COLO829 (cell line): ENCODE measurements at regions not wholly inside any gene's neighbourhood (a gene's known extent, or its start where the extent isn't known, plus 50 kb on each side); places are given as distances from the start of the nearest gene placed in this dataset.
A peak's percentile ranks its signal among the peaks of the same experiment; 100 is the strongest.

Experiments
- DNase-seq: peaks from one replicate; pipeline ENCODE4 v3.0.0; 2012; ENCODE audit warnings: low spot score

DNA sequence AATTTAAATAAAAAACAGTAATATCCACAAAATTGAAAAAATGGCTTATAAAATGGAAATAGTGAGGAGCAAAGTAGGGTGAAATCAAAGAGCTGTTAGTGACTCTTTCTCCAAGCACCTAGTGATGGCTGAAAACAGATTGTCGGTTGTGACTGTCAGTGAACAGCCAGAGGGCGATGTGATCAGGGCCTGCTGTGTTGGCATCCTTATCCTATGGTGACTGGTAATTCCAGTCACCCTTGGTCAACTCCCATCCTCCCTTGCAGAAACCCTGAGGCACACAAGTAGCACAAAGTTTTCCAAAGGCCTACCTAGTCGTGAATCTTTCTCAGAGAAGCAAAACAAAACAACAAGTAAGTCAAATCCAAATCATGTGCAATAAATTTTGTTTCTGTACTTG, 599.8 kb upstream of the CXADR start:
- no peak for DNase-seq

DNA sequence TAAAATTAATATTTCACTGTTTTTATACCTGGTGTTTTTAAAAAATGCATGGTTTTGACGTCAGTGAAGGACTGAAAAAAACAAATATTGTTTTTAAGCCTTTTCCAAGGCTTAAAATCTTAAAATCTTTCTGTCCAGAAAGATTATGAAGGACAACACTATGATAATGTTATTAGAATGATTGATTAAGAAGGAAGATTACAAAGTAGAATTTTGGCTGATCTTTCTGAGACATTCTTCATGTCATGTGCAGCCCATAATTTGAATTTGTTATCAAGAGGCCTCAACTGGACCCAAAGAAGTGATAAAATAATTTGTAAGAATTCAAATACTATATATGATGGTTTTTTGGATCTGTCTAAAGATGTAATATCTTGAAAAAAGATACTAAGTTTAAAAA, 584.4 kb upstream of the CXADR start:
- DNase-seq = no peak

DNA sequence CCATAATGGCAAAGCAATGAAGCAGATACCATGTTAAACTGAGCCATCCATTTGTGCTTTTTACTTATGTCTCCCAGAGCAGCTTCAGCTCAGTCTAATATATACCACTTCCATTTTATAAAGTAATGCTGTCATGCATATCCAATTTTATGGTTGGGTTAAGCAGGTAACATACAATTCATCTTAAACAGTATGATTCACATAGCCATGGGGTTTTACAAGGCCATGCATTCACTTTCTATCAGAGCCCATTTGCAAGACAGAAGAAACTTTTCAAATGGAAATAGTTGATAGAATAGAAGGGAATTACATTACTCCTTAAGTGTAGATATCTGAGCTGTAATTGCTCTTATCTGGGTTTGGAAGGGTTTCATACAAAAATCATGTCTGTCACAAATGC, 580.5 kb upstream of the CXADR start:
- no peak for DNase-seq

DNA sequence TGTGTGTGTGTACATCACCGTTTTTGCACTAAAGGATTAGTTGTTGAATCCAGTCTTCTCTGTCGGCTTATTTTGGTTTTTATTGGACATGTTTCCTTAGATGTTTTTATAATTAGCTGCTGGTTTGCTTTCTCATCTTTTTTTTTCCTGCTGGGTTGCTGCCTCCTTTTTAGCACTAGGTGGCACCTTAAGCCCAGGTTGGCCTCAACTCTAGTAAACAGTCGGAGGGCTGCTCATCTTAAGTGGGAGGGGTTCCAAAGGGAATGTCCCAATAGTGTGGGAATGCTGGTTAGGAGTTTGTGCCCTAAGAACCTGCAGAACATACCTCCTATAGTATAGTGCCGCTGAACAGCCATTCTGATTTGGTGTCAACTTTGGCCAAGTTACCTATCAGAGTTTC, 570.1 kb upstream of the CXADR start:
- DNase-seq = peak; percentile 13

DNA sequence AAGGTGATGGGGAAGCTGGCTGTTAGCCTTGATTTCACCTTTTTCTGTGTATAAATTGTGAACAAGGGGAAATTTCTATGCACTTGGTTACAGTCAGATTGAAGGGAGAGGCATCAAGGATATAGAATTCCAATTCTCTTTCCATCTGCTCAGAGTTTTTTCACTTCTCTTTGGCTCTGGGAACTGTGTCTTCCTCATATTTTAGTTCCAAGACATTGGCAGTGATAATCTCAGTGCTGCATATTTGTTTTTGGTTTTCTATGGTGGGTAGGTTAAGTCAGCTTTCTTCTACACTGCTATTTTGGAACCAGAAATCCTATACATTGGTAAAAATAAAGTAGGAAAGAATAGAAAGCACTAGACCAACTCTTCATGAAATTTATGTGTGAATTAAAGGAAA, 569.6 kb upstream of the CXADR start:
- DNase-seq = no peak

DNA sequence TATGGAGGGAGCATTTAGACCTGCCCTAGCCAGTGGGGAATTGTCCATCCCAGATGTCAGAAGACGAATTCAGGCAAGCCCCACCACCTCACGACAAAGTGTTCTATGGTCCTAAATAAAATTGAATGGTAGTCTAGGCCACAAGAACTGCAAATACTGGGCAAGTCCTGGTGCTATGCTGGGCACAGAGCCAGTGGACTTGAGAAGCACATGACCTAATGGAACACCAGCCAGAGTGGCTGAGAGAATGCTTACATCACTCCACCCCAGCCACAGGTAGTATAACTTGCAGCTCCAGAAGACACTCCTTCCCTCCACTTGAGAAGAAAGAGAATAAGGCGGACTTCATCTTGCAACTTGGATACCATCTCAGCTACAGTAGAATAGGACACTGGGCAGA, 567.3 kb upstream of the CXADR start:
- DNase-seq = no peak

DNA sequence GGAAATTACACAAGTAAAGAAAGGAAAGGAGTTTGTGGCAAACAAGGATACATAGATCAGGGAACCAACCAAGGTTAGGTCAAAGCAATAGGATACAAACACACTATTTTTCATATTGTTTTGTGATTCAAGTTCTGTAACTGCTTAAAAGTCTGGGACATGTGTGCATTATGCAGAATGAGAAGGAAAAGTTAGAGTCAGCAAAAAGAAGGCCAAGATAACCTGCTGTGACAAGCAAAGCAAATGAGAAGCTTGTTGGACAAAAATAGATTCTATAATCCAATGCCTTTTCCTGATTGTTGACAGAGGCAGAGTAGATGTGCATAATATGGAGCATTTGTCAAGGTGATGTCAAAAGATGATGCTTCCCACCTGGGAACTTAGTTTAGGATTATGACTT, 556.0 kb upstream of the CXADR start:
- no peak for DNase-seq

DNA sequence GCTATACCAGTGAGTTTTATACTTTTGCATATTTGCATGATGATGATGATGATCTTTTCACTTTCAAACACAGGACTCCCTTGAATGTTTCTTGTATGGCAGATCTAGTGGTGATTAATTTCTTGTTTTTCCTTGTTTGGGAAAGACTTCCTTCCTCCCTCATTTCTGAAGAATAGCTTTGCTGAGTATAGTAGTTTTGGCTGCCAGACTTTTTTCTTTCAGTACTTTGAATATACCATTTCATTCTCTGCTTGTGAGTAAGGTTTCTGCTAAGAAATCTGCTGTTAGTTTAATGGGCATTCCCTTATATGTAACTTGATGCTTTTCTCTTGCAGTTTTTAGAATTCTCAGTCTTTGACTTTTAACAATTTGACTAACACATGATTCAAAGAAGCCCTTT, 547.4 kb upstream of the CXADR start:
- no peak for DNase-seq

DNA sequence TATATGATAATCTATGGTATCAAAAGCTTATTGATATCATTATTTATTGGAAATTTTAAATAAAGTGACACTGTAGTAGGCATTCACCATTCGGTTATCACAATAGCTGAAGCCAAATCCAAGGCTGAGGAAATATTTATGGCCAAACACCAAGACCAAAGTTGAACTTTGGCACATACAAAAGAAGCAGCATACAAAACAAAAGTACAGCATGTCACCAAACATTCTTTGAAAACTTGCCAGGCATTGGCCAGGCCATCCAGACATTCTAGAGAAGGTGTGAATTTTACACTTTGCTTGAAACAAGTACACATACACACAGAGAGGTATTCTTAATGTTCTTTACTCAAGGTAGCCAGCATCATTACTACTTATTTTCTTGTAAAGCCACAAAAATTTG, 544.4 kb upstream of the CXADR start:
- no peak for DNase-seq

DNA sequence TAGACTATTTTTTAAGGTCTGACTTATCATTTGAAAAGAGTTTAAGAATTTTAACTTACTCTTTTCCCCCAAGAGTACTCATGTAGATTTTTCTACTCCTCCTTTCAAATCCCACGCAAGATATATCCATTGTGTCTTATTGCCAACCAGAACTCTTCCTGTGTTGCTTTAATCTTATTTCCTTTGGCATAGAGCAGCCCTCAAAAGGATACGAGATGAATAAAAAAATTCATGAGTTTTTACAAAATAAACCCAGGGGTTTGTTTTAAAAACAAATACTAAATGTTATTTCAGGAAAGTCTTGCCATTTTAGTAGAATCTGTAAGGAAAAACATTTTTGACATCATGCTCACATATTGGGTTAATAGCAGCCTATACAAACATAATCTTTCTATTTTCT, 543.2 kb upstream of the CXADR start:
- no peak for DNase-seq

DNA sequence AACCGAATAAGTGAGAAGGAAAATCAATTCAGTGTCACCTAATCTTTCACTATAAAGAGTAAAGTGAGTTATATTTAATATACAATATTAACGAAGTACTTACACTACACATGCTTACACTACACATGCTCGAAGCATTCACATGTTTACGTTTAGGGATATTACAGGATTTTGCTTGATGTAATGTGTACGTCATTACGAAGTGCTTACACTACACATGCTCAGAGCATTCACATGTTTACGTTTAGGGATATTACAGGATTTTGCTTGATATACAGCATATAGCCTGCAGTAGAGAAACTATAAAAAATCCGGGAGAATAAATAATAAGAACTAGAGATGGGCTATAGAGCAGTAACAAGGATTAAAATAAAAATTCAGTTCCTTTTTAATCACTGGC, 538.8 kb upstream of the CXADR start:
- no peak for DNase-seq

DNA sequence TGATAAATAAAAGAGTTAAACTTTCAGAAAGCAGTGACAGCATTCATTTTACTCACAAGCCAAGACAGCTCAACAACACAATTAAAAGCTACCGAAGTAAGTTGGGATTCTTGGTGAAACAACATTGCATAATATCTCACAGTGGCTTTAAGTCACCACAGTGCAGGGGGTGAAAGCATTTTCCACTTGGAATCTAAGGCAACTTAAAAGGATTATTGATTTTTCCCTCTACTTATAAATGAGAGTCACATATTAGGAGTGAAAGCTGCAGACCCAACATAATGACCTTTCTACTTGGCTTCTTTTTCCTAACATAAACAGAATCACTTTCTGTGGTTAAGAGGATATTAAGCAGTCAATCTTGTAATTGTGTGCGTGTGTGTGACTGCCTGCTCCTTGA, 536.6 kb upstream of the CXADR start:
- DNase-seq = no peak

DNA sequence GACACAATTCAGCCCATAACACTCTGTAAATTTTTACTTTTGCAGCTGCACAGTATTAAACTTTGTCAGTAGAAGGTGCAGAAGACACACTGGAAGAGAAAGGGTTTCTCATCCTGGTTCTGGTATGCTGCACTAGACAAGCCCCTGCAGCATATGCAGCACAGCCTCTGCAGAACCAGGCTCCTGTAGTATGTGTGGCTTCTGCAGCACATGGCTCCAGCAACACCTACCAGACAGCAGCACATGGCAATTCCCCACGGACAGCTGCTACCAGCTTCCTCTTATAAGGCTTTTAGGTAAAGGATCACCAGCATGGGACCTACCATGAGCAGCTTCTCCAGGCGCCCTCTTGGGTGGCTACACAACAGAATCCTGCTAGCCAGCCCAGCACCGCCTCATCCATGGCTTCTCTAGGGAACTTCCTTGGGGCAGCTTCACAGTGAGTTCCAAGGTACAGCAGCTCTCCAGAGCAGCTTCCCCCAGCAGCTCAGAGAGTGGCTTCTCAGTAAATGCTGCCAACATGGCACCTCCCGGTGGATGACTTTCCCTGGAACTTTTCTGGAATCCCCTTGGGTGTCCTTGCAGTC, 534.4 kb upstream of the CXADR start:
- DNase-seq = no peak

DNA sequence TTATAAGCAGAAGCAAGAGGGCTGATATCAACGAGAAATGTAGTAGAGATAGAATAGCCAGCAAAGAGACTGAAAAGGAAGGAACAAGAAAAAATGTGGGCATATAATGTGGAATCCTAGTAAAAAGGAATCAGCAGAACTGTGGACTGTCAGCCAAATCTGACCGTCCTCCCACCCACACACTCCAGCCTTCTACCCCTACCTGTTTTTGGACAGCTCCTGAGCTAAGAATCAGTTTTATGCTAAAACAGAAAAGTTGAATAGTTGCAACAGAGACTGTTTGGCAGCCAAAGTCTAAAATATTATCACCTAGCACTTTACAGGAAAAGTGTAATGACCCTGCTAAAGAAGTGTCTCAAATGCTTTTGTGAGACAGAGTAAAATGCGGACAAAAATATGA, 533.3 kb upstream of the CXADR start:
- DNase-seq = no peak

DNA sequence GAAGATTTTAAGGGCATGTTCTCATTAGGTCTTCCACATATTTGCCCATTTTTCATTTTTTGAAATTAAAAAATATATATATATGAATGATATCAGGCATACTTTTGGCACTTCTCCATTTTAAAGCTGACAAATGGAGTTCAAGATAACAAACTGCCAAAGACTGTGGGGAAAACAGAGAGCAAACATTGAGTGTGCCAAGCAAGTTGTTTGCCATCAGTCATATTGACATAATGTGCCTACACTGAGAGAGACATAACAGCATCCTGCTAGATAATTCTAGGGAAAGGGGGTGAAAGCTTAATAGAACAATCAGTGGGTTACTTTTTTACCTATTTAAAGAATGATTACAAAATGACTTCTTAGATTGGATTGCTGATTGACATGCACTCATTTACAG, 529.4 kb upstream of the CXADR start:
- no peak for DNase-seq

DNA sequence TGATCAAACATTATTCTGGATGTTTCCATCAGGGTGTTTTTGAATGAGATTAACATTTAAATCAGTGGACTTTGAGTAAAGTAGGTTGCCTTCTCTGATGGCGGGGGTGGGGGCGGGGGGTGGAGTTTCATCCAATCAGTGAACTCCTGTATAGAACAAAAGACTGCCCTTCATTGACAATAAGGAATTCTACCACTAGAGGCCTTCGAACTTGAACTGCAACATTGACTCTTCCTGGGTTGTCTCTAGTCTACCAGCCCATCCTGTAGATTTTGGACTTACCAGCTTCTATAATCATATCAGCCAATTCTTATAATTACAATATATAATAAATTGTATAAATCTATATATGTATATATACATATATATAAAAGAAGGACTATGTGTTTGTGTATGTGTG, 520.4 kb upstream of the CXADR start:
- DNase-seq = no peak

DNA sequence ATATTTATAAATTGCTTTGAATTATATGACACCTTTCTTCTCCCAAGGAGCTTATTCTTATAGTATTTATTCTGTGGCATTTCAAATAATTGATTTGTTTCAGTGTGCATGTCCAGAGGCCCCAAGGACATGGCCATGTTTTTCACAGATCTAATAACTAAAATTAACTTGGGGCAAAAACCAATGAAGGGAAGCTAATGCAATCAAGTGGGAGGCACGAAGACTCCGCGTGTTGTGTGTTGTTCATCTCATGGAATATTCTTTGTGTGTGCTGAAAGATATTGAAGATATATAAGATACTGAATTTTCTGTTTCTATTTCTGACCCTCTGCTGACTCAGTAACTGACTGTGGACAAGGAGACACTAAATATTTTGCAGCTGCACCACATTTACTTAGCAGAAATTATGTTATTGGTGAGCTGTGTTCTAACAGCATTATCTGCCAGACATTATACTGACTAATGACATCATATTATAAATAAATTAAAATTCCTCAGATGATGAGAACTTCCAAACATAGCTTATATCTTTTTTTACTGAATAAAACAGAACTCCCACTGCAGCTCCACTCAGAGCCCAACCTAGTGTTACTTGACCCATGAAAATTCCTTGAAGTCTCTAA, 519.3 kb upstream of the CXADR start:
- no peak for DNase-seq

DNA sequence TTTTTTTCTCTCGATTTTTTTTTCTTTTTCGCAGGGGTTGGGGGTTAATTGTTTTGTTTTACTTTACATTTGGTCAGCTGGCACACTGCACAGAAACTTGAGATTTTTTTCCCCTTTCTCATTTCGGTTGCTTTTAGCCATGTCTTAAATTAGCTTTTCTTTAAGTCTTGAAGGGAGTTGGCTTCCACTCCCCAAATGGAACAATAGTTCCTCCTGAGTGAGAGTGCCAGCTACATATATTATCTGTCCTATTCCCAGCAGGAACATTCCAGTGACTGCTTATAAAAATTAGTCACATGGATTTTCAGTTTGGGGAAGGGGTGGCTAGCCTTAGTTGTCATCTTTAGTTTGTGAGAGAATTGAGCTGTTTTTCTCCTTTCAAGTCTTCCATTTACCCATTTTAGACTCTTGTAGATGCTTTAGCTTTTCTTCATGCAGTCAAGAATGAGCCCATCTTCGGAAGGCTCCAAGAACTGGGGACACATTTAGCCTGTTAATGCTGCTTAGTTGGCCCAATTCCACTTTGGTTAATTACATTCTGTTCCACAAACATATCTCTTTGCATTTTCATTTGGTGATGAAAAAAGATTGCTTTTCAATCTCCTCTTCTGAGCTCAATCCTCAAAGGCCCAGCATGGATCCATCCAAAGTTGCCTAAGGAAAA, 510.1 kb upstream of the CXADR start:
- DNase-seq = no peak

DNA sequence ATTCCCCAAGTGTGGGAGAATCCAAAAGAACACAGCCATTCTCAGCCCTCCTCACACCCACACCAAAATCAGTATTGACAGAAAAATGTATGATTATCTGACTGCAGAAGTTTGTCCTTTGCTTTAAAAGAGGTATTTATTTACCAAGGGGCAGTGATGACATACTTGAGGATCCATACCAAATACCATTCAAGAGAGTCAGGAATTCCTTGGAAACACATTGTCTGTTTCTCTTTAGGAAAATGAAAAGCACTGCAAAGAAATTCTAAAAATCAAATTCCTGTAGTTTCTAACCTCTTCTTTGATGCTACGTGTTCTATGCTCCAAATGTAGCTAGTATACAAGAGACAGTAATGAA, 509.6 kb upstream of the CXADR start:
- DNase-seq = peak; percentile 11

DNA sequence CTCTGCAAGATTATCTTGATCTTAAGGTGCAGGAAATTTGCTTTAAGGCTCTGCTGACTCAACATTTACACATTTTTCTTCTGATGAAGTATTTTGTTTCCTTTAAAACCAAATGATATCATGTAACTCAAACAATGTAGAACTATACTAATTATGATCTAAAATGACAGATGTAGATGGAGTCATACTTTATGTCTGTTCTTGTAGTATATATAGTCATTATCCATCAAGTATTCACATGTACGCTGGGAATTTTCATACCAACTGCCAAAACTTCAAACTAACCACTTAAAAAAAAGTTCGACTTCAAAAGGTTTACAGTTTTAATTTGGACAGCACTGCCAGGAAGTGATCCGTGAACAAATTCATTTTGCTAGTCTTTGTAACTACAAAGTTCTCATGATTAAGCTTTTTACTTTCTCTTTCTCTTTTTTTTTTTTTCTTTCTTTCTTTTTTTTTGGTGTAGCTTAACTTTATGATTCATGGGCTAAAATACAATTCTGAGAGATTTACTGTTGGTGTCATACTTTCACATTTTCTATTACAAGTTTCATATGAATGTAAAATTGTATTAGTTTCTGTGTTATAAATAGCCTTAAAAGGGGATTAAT, 509.0 kb upstream of the CXADR start:
- DNase-seq = no peak

DNA sequence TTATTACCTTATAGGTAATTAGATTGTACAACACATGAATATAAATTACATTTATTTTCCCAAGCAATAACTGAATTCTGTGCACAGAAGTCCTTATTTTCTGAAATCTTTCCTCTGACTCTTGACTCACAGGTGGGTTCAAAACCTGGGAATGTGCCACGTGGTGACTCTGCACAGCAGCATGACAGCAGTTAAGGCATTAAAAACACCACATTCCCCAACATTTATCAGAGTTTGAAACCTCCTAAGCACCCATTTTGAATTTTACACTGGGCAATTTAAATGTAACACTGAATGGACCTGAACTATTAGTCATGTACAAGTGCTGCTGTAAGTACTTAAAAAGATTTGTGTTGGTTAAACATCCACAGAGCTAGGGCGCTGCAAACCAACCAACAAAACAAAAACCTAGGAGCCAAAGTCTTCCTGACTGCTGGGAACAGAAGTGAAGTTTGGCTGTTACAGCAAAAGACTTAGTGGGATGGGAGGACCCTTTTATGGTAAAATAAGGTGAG, 480.6 kb upstream of the CXADR start:
- no peak for DNase-seq

DNA sequence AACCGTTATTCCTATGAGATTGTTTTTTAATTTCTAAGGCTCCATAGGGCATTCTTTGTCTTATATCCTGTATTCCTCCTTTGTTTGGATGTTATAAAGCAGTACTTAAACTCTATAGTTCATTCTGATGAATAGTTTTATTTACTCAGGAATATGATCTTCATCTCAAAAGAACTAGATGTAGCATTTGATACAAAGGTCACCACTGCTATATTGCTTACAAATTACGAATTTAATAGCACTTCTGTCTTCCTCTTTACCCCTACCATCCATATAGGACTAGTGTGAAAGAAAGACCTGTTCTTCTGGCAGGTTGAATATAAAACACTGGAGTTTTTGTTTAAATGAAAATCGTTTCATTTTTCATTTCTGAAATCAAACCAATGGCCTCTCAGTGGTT, 468.1 kb upstream of the CXADR start:
- DNase-seq = peak; percentile 71

DNA sequence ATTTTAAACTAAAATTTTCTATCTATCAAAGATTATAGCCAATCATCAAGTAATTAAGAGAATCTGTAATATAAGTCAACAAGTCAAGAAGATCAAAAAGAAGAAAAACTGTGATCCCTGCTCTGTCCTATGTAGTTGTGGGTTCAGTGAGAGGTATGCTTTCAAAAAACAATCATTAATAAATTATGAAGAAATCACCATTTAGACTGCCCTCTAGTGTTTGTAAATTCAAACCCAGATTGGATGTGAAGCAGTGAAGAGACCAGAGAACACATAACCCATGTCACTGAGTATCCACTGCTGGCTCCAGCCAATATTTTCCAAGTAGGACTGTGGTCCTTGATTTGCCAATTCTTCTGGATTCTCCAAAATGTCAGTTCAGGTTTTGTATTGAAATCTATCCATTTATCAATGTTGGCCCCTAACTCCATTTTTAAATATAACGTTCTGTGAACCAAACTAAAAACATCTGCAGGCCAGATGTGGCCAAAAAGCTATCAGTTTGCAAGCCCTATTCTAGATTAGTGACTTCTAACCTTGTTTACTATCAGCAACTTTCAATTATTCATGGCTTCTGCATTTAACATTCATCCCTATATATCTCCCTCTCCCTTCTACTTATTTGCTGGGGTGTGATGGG, 467.5 kb upstream of the CXADR start:
- peak; percentile 37 for DNase-seq
